Spleen (tissue), 11 donors: ENCODE measurements at regions not wholly inside any gene's neighbourhood (a gene's known extent, or its start where the extent isn't known, plus 50 kb on each side); places are given as distances from the start of the nearest gene placed in this dataset.

Source experiments
- DNase-seq: peaks from one replicate; pipeline ENCODE4 v3.0.0-alpha.2; 2020
- H3K27ac ChIP-seq, 8 donors: fragments of 200-600 bp; sonication (generic) in 7 of 8; 1 replicate in 4 of 8; 2 replicates in 4 of 8; pipeline versions ENCODE4 v1.5.0 to v1.8.0; 2016 to 2021; ENCODE audit warnings: inconsistent platforms in 4 of 8, mild to moderate bottlenecking in 4 of 8, moderate library complexity in 1 of 8
- H3K27me3 ChIP-seq, 7 donors: fragments of 200-600 bp; sonication (generic) in 6 of 7; replicated peaks in 1 of 7; 1 replicate in 4 of 7; 2 replicates in 3 of 7; pipeline versions ENCODE4 v1.5.0 to v1.8.0; 2016 to 2021; ENCODE audit warnings: inconsistent platforms in 3 of 7, mild to moderate bottlenecking in 1 of 7
- H3K36me3 ChIP-seq, 6 donors: fragments of 200-600 bp; sonication (generic) in 5 of 6; 1 replicate in 4 of 6; 2 replicates in 2 of 6; pipeline versions ENCODE4 v1.5.0 to v1.8.0; 2016 to 2021; ENCODE audit warnings: inconsistent platforms in 2 of 6
- H3K4me1 ChIP-seq, 6 donors: fragments of 200-600 bp; sonication (generic) in 5 of 6; 1 replicate in 3 of 6; 2 replicates in 3 of 6; pipeline versions ENCODE4 v1.5.0 to v1.8.0; 2016 to 2021; ENCODE audit warnings: inconsistent platforms in 3 of 6
- H3K4me3 ChIP-seq, 8 donors: fragments of 200-600 bp; sonication (generic) in 7 of 8; 1 replicate in 4 of 8; 2 replicates in 4 of 8; pipeline versions ENCODE4 v1.5.0 to v1.8.0; 2016 to 2021; ENCODE audit warnings: inconsistent platforms in 4 of 8, mild to moderate bottlenecking in 4 of 8, moderate library complexity in 2 of 8
- H3K9me3 ChIP-seq, 8 donors: fragments of 200-600 bp; sonication (generic) in 7 of 8; 1 replicate in 4 of 8; 2 replicates in 4 of 8; pipeline versions ENCODE4 v1.5.0 to v1.8.0; 2016 to 2021; ENCODE audit warnings: inconsistent platforms in 4 of 8
- POLR2A ChIP-seq, 3 donors: fragments of 450-650 bp; IDR thresholded peaks; one replicate each; pipeline ENCODE4 v1.5.1; 2017; ENCODE audit warnings: antibody characterized with exemption in 3 of 3, mild to moderate bottlenecking in 1 of 3
- POLR2AphosphoS5 ChIP-seq, 3 donors: sonication (generic); formaldehyde crosslinking; IDR thresholded peaks; one replicate each; pipeline ENCODE4 v1.5.1; 2017; ENCODE audit warnings: antibody characterized with exemption in 3 of 3
- WGBS, 5 donors: extraction: QIAGEN DNeasy Blood & Tissue Kit in 3 of 5; methylation state at CpG; one replicate each; pipeline versions ENCODE4 v1.1.5 to v1.1.7; 2013 to 2018; 5-methylcytosine and 5-hydroxymethylcytosine counted together
- intact Hi-C: fragments of 100-400 bp; cut with DNase I; formaldehyde crosslinking; loops from one replicate; pipeline ENCODE4 v1.15.0; 2023; ENCODE audit warnings: low total_unique reads
- TF ChIP-seq, protein P1 (sequence below), 11 experiments: fragments of 200-600 bp in 7 of 11; fragments of 450-650 bp in 4 of 11; sonication (generic) in 4 of 11; IDR thresholded peaks in 8 of 11; conservative IDR thresholded peaks in 3 of 11; 1 replicate in 7 of 11; 2 replicates in 4 of 11; pipeline versions ENCODE4 v1.4.0 to v1.8.0; 2016 to 2021; ENCODE audit warnings: antibody characterized with exemption in 11 of 11, inconsistent platforms in 4 of 11, mild to moderate bottlenecking in 1 of 11
- donor health status: healthy with polysubstance abuse.
- donor health status: DM: no; HTN: no; CAD: no; lungs with moderate emphysema.
- donor health status: DM: no; HTN: no; CAD: no.
- donor health status: Bipolar disorder and iron deficiency.
- donor health status: healthy.
- donor health status: DM: no; HTN: no; CAD: no.
- donor health status: DM: yes; HTN: yes; CAD: no.

DNA sequence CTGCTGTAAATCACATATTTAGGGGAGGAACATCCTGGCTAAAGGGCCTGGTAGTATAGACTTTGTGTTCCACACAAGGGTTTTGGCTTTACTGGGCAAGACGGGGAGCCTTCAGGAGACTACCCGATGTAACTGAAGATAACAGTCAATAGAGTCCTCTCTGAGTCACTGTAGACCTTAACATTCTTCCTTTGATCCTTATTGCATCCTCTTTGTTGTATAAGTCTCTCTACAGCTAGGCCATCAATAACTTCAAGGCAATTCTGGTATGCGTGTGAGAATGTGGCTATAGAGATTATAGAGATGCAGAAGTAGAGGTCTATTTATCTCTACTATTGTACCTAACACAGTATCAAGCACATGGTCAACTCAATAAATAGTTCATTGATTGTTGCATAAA, 67.3 kb upstream of the STK32A start:
- H3K27me3 ChIP-seq = no peaks in the 10 kb centered on the region
- DNase-seq = no peak
- 87 to 94% (median 91%) methylated on average over 3 of the region's 3 CpGs for WGBS, 5 donors
- peak overlapping the region in 2 of 8 donors; percentile 73 to 77 for H3K27ac ChIP-seq
- intact Hi-C loops = no loop called here
- no peak overlapping the region for H3K4me3 ChIP-seq
- H3K4me1 ChIP-seq = peaks cover 0 to 13% (median 3%) of the 10 kb centered on the region in 6 donors
- no peaks in the 10 kb centered on the region for H3K9me3 ChIP-seq
- H3K36me3 ChIP-seq = no peaks in the 10 kb centered on the region
- TF ChIP-seq, protein P1, sequence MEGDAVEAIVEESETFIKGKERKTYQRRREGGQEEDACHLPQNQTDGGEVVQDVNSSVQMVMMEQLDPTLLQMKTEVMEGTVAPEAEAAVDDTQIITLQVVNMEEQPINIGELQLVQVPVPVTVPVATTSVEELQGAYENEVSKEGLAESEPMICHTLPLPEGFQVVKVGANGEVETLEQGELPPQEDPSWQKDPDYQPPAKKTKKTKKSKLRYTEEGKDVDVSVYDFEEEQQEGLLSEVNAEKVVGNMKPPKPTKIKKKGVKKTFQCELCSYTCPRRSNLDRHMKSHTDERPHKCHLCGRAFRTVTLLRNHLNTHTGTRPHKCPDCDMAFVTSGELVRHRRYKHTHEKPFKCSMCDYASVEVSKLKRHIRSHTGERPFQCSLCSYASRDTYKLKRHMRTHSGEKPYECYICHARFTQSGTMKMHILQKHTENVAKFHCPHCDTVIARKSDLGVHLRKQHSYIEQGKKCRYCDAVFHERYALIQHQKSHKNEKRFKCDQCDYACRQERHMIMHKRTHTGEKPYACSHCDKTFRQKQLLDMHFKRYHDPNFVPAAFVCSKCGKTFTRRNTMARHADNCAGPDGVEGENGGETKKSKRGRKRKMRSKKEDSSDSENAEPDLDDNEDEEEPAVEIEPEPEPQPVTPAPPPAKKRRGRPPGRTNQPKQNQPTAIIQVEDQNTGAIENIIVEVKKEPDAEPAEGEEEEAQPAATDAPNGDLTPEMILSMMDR (IDR thresholded peaks at IDR 0.05 in 8 of 11, conservative IDR thresholded peaks at IDR 0.05 in 3 of 11) = no peak
- TF ChIP-seq POLR2AphosphoS5 (IDR thresholded peaks at IDR 0.05) = no peak
- TF ChIP-seq POLR2A (IDR thresholded peaks at IDR 0.05) = no peak

DNA sequence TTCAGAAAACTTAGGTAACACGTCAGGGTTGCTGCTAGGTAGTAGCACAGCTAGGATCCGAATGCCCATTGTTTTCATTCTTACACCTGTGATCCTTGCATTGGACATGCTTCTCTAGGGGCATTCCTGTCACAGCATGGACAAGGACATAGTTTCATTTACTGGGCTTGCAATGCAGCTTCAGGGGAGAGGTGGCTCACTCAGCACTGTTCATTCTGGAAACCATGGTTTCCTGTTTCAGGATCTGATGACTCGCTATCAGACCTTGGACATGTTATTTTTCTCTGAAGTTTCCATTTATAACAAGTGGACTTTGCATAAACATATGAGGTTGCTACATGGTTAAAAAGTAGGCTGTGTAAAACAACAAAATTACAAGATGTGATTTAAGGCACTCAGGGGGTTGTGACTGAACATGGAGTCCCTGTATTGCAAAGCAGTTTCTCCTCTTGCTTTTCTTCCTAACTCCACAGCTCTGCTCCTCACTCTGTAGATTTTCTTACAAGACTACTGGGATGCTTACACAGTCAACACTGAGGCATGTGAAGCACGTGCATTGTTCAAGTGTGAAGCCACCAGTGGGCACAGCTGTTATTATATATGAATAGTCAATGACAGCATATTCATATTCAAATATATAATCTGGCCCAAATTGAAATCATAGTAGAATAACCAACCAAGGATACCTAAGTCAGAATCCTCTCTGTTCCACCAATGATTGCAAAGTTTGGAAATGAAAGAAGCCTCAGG, 66.1 kb upstream of the STK32A start:
- intact Hi-C loops = no loop called here
- Histone ChIP-seq H3K27ac (peak overlapping the region in 7 of 8 donors; percentile 48 to 77 (median 65)), H3K4me1 (peaks cover 0 to 13% (median 3%) of the 10 kb centered on the region in 6 donors), H3K9me3 (no peaks in the 10 kb centered on the region), H3K4me3 (no peak overlapping the region), H3K27me3 (no peaks in the 10 kb centered on the region), H3K36me3 (no peaks in the 10 kb centered on the region)
- 58 to 80% (median 65%) methylated on average over 4 of the region's 4 CpGs for WGBS, 5 donors
- no peak for DNase-seq
- TF ChIP-seq, protein P1 (IDR thresholded peaks at IDR 0.05 in 8 of 11, conservative IDR thresholded peaks at IDR 0.05 in 3 of 11) = no peak
- peak in 1 of 3 donors; percentile 42 for TF ChIP-seq POLR2AphosphoS5 (IDR thresholded peaks at IDR 0.05)

DNA sequence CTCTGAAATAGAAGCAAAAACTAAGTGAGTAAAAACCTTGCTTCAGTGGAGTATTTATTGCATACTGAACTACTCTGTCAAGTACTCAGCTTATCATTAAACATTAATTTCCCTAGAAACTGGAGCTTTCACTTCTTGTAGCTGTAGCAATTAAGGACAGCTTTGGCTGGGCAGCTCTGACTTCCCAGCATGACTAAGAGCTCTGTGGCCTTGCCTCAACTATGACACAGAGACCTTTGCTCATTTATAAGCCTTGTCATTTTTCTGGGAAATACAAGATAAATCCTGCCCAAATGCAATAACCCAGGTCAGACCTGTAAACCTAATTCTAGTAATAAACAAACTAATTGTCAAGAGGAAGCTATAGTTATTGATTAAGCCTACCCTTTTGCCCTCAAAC, 65.4 kb upstream of the STK32A start:
- Histone ChIP-seq H3K4me1 (peaks cover 0 to 13% (median 3%) of the 10 kb centered on the region in 6 donors), H3K36me3 (no peaks in the 10 kb centered on the region), H3K4me3 (no peak overlapping the region), H3K9me3 (no peaks in the 10 kb centered on the region), H3K27me3 (no peaks in the 10 kb centered on the region), H3K27ac (peak overlapping the region; percentile 41 to 77 (median 64))
- DNase-seq = no peak
- TF ChIP-seq POLR2AphosphoS5 (IDR thresholded peaks at IDR 0.05) (peak in 1 of 3 donors; percentile 39), POLR2A (IDR thresholded peaks at IDR 0.05) (no peak)
- TF ChIP-seq, protein P1 (IDR thresholded peaks at IDR 0.05 in 8 of 11, conservative IDR thresholded peaks at IDR 0.05 in 3 of 11) = no peak
- intact Hi-C loops = no loop called here

DNA sequence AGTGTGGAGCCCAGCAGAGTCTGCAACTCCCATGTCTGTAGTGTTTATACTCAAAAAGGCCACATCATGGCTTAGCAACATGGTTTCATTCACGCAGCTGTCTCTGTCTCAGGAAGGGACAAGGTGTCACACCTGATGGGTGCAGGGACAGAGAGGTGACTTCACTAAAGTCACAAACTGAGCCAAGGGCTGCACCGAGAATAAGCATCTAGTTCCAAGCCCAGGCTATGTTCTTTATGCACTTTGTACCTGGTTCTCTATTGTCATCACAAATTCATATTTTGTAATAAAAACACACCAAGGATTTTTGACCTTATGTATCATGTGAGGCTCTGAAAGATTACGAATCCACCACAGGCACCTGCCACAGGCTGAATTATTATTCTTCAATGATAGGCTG, 64.9 kb upstream of the STK32A start:
- intact Hi-C loops = no loop called here
- TF ChIP-seq, protein P1 (IDR thresholded peaks at IDR 0.05 in 8 of 11, conservative IDR thresholded peaks at IDR 0.05 in 3 of 11) = no peak
- TF ChIP-seq POLR2AphosphoS5 (IDR thresholded peaks at IDR 0.05) = no peak
- no peak for TF ChIP-seq POLR2A (IDR thresholded peaks at IDR 0.05)

More for the DNA sequence above, 64.9 kb upstream of the STK32A start:
- H3K27me3 ChIP-seq = no peaks in the 10 kb centered on the region
- no peaks in the 10 kb centered on the region for H3K9me3 ChIP-seq
- 81 to 86% (median 83%) methylated on average over 3 of the region's 3 CpGs for WGBS, 5 donors
- H3K4me1 ChIP-seq = peaks cover 0 to 13% (median 3%) of the 10 kb centered on the region in 6 donors
- H3K36me3 ChIP-seq = no peaks in the 10 kb centered on the region
- no peak for DNase-seq
- peak overlapping the region; percentile 41 to 77 (median 64) for H3K27ac ChIP-seq
- H3K4me3 ChIP-seq = no peak overlapping the region
